Endothelial cell of umbilical vein (primary cell): ENCODE measurements at regions not wholly inside any gene's neighbourhood (a gene's known extent, or its start where the extent isn't known, plus 50 kb on each side); places are given as distances from the start of the nearest gene placed in this dataset.

Source experiments
- BruUV-seq: library from RNA; stranded (reverse); fragments of 400-500 nt; replicated peaks from 2 replicates; lab custom pipeline; 2021; lab: Mats Ljungman, UMichigan
- CTCF ChIA-PET: fragments of 300-600, 350-600 bp; sonication (Branson Sonifier 250); formaldehyde crosslinking; loops from one replicate; lab custom pipeline; 2021; ENCODE audit warnings: antibody characterized with exemption, inconsistent platforms; lab: Charles Lee
- POLR2A ChIA-PET: fragments of 300-600, 350-600 bp; sonication (Branson Sonifier 250); formaldehyde crosslinking; loops from one replicate; lab custom pipeline; 2021; ENCODE audit warnings: antibody characterized with exemption, inconsistent platforms; lab: Charles Lee
- DNase-seq: peaks from one replicate; pipeline ENCODE4 v3.0.0-alpha.2; 2011; ENCODE audit warnings: low read depth, low spot score
- FAIRE-seq: peaks from 2 replicates; lab custom pipeline; 2011; peaks lifted over from hg19 to GRCh38; lab: Jason Lieb, UNC
- H2AFZ ChIP-seq: 2 replicates; pipeline ENCODE4 v1.6.0; 2012; ENCODE audit warnings: low read depth, low read length, control low read depth, inconsistent platforms
- H3K27ac ChIP-seq: 2 replicates; pipeline ENCODE4 v1.5.1; 2011; ENCODE audit warnings: low read depth, mild to moderate bottlenecking, control low read depth, low read length, moderate library complexity; ENCODE audit not compliant: insufficient read depth
- H3K27me3 ChIP-seq, 2 experiments: 2 replicates each; pipeline versions ENCODE4 v1.6.0 to v1.6.1; 2011; ENCODE audit warnings: low read length in 2 of 2, mixed read lengths in 1 of 2; ENCODE audit not compliant: control insufficient read depth in 2 of 2, insufficient read depth in 2 of 2
- H3K36me3 ChIP-seq, 2 experiments: 2 replicates in 1 of 2; 3 replicates in 1 of 2; pipeline ENCODE4 v1.5.1; 2011; ENCODE audit warnings: low read length in 2 of 2, mild to moderate bottlenecking in 1 of 2, moderate library complexity in 1 of 2; ENCODE audit not compliant: control insufficient read depth in 2 of 2, insufficient read depth in 2 of 2; ENCODE audit errors: extremely low read depth in 1 of 2
- H3K4me1 ChIP-seq: 3 replicates; pipeline ENCODE4 v1.5.1; 2011; ENCODE audit warnings: mild to moderate bottlenecking, low read length; ENCODE audit not compliant: control insufficient read depth, insufficient read depth; ENCODE audit errors: extremely low read depth
- H3K4me2 ChIP-seq: 2 replicates; pipeline ENCODE4 v1.6.1; 2011; ENCODE audit warnings: low read length, control low read depth, mixed read lengths; ENCODE audit not compliant: insufficient read depth
- H3K4me3 ChIP-seq, 3 experiments: fragments of 200-600 bp in 1 of 3; sonication (generic), shearing (Covaris generic) in 1 of 3; replicated peaks in 1 of 3; 2 replicates each; pipeline ENCODE4 v1.5.1; 2011 to 2016; ENCODE audit warnings: control low read depth in 3 of 3, low read length in 3 of 3, mild to moderate bottlenecking in 2 of 3, inconsistent platforms in 1 of 3, low read depth in 1 of 3, moderate library complexity in 1 of 3; ENCODE audit not compliant: insufficient read depth in 1 of 3
- H3K79me2 ChIP-seq: 2 replicates; pipeline ENCODE4 v1.6.0; 2012; ENCODE audit warnings: low read length, inconsistent platforms; ENCODE audit not compliant: control insufficient read depth, insufficient read depth
- H3K9ac ChIP-seq: replicated peaks from 2 replicates; pipeline ENCODE3; 2011; ENCODE audit warnings: low read length, control low read depth; ENCODE audit not compliant: insufficient read depth; ENCODE audit errors: extremely low read depth
- H3K9me1 ChIP-seq: replicated peaks from 3 replicates; pipeline ENCODE4 v1.6.0; 2011; ENCODE audit warnings: mild to moderate bottlenecking, low read length; ENCODE audit not compliant: control insufficient read depth, insufficient read depth; ENCODE audit errors: extremely low read depth
- H3K9me3 ChIP-seq: replicated peaks from 2 replicates; pipeline ENCODE4 v1.5.1; 2012; ENCODE audit warnings: low read length, inconsistent platforms; ENCODE audit not compliant: control insufficient read depth, insufficient read depth
- H4K20me1 ChIP-seq: replicated peaks from 2 replicates; pipeline ENCODE3; 2011; ENCODE audit warnings: mild to moderate bottlenecking, low read length; ENCODE audit not compliant: control insufficient read depth, insufficient read depth; ENCODE audit errors: extremely low read depth
- EZH2 ChIP-seq: IDR thresholded peaks from 2 replicates; pipeline ENCODE4 v1.6.1; 2012; ENCODE audit warnings: borderline replicate concordance, low read depth, mild to moderate bottlenecking, moderate library complexity, low read length, inconsistent platforms; ENCODE audit not compliant: severe bottlenecking
- FOS ChIP-seq: IDR thresholded peaks from 2 replicates; pipeline ENCODE4 v1.6.1; 2011; ENCODE audit warnings: mild to moderate bottlenecking, low read length, moderate library complexity, borderline replicate concordance; ENCODE audit not compliant: insufficient read depth
- GATA2 ChIP-seq: IDR thresholded peaks from 2 replicates; pipeline ENCODE4 v1.7.0; 2011; ENCODE audit warnings: low read depth, mild to moderate bottlenecking, moderate library complexity, mixed read lengths, low read length; ENCODE audit not compliant: insufficient read length, insufficient read depth
- JUN ChIP-seq: IDR thresholded peaks from 2 replicates; pipeline ENCODE4 v1.6.1; 2011; ENCODE audit warnings: borderline replicate concordance, low read depth; ENCODE audit not compliant: insufficient read length, insufficient read depth
- MYC ChIP-seq: IDR thresholded peaks from one replicate; pipeline ENCODE4 v1.6.1; 2011; ENCODE audit warnings: mild to moderate bottlenecking, low read depth, low read length
- POLR2A ChIP-seq: IDR thresholded peaks from 2 replicates; pipeline ENCODE4 v1.6.1; 2012; ENCODE audit warnings: low read depth, mild to moderate bottlenecking, control low read depth, low read length
- POLR2AphosphoS5 ChIP-seq: IDR thresholded peaks from 2 replicates; pipeline ENCODE4 v1.6.1; 2012; ENCODE audit warnings: low read depth, mild to moderate bottlenecking, control low read depth, low read length, moderate library complexity; ENCODE audit not compliant: insufficient read depth
- dilution Hi-C: fragments of 300-500 bp; cut with MboI; formaldehyde crosslinking; loops from one replicate; pipeline ENCODE4 v1.15.0; 2019; ENCODE audit warnings: low sequenced_read_pairs; ENCODE audit not compliant: extremely low pct_ligation_motif_present
- intact Hi-C: fragments of 100-400 bp; cut with micrococcal nuclease; formaldehyde crosslinking; loops from one replicate; pipeline ENCODE4 v1.10.0; 2022
- TF ChIP-seq, protein P1 (sequence below), 2 donors: IDR thresholded peaks; 1 replicate in 1 of 2; 2 replicates in 1 of 2; pipeline ENCODE4 v1.5.1; 2011; ENCODE audit warnings: low read length in 2 of 2, mild to moderate bottlenecking in 2 of 2, moderate library complexity in 2 of 2, control low read depth in 1 of 2, inconsistent platforms in 1 of 2, low read depth in 1 of 2; ENCODE audit not compliant: insufficient read depth in 1 of 2; ENCODE audit errors: extremely low read depth in 1 of 2
- TF ChIP-seq, protein P2 (sequence below): IDR thresholded peaks from 2 replicates; pipeline ENCODE4 v1.6.1; 2011; ENCODE audit not compliant: insufficient read depth, insufficient read length

DNA sequence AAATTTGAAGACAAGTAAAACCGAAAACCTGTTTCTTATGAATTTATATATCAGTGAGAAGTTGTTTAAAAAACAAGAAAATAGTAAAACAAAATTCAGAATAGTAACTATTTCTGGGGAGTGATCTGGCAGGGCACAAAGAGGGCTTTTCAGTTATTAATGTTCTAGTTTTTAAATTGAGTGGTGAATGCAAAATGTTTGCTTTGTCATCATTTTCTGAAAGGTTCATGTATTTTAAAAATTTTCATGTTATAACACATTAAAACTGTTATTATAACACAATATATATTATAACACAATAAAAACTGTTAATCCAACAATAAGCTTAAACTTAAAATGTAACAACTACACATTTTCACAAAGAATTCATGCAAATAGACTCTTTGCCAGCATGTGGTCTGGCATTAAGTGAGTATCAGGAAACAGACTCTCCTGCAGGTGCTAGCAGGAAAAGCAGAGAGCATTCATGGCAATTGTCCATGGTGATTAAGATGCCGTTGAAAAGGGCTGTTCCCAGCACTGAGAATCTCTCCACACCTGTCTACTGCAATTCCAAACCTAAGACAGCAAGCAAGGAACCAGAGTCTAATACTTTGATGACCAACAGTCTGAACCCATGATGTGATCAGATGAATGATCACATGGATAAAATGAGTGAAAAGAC, 204.9 kb downstream of the TBX15 start:
- TF ChIP-seq POLR2A = no peak
- TF ChIP-seq, protein P1, sequence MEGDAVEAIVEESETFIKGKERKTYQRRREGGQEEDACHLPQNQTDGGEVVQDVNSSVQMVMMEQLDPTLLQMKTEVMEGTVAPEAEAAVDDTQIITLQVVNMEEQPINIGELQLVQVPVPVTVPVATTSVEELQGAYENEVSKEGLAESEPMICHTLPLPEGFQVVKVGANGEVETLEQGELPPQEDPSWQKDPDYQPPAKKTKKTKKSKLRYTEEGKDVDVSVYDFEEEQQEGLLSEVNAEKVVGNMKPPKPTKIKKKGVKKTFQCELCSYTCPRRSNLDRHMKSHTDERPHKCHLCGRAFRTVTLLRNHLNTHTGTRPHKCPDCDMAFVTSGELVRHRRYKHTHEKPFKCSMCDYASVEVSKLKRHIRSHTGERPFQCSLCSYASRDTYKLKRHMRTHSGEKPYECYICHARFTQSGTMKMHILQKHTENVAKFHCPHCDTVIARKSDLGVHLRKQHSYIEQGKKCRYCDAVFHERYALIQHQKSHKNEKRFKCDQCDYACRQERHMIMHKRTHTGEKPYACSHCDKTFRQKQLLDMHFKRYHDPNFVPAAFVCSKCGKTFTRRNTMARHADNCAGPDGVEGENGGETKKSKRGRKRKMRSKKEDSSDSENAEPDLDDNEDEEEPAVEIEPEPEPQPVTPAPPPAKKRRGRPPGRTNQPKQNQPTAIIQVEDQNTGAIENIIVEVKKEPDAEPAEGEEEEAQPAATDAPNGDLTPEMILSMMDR (IDR thresholded peaks at IDR 0.05; ENCODE audit: extremely low read depth in 1 of 2, insufficient read depth in 1 of 2, low read depth in 1 of 2, low read length in 2 of 2) = no peak
- no peak for TF ChIP-seq GATA2
- no peak for TF ChIP-seq JUN
- TF ChIP-seq, protein P2, sequence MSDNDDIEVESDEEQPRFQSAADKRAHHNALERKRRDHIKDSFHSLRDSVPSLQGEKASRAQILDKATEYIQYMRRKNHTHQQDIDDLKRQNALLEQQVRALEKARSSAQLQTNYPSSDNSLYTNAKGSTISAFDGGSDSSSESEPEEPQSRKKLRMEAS = no peak
- TF ChIP-seq MYC = no peak
- TF ChIP-seq FOS = no peak
- no peak for TF ChIP-seq EZH2
- no peak for TF ChIP-seq POLR2AphosphoS5
- CTCF ChIA-PET = no interaction called here
- Histone ChIP-seq H3K9me1 (no peaks in the 10 kb centered on the region), H4K20me1 (no peaks in the 10 kb centered on the region), H3K9me3 (no peaks in the 10 kb centered on the region), H3K27ac (no peak overlapping the region), H3K4me1 (no peaks in the 10 kb centered on the region), H3K9ac (no peak overlapping the region), H2AFZ (no peak overlapping the region), H3K4me3 (no peak overlapping the region), H3K36me3 (no peaks in the 10 kb centered on the region), H3K27me3 (no peaks in the 10 kb centered on the region), H3K4me2 (no peak overlapping the region), H3K79me2 (no peaks in the 10 kb centered on the region)
- no TSS peak for BruUV-seq
- FAIRE-seq (no peak), DNase-seq (no peak)
- dilution Hi-C loops = no loop called here
- POLR2A ChIA-PET = no interaction called here
- intact Hi-C loops = no loop called here
